ENCODE measurements at regions not wholly inside any gene's neighbourhood (a gene's known extent, or its start where the extent isn't known, plus 50 kb on each side); places are given as distances from the start of the nearest gene placed in this dataset.

DNA sequence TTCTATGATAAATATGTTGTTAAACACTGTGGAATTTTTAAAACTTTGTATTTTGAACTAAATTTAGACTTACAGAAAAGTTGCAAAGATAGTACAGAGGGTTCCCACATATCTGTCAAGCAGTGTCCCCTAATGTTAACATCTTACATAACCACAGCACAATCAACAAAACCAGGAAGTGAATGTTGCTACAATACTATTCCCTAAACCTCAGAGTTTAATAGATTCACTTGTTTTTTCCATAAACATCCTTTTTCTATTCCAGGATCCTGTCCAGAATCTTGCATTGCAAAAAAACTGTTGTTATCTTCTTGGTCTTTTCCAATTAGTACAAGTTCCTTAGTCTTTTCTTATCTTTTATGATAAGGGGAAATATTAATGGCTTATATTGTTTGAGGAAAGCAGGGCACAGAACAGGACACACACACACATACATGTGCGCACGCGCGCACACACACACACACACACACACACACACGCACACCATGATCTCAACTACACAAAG, 251.1 kb upstream of the TRIB2 start:
- TF ChIP-seq, protein P1, sequence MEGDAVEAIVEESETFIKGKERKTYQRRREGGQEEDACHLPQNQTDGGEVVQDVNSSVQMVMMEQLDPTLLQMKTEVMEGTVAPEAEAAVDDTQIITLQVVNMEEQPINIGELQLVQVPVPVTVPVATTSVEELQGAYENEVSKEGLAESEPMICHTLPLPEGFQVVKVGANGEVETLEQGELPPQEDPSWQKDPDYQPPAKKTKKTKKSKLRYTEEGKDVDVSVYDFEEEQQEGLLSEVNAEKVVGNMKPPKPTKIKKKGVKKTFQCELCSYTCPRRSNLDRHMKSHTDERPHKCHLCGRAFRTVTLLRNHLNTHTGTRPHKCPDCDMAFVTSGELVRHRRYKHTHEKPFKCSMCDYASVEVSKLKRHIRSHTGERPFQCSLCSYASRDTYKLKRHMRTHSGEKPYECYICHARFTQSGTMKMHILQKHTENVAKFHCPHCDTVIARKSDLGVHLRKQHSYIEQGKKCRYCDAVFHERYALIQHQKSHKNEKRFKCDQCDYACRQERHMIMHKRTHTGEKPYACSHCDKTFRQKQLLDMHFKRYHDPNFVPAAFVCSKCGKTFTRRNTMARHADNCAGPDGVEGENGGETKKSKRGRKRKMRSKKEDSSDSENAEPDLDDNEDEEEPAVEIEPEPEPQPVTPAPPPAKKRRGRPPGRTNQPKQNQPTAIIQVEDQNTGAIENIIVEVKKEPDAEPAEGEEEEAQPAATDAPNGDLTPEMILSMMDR (IDR thresholded peaks at IDR 0.05), result no peak
- peak in 1 of 4 donors; percentile 60 for TF ChIP-seq POLR2AphosphoS5 (IDR thresholded peaks at IDR 0.05)
- no peak for TF ChIP-seq POLR2A (IDR thresholded peaks at IDR 0.05)
- TF ChIP-seq EP300 (IDR thresholded peaks at IDR 0.05), result peak in 1 of 4 donors; percentile 5
